Dermis blood vessel endothelial cell (primary cell): ENCODE measurements at regions not wholly inside any gene's neighbourhood (a gene's known extent, or its start where the extent isn't known, plus 50 kb on each side); places are given as distances from the start of the nearest gene placed in this dataset.

ENCODE experiments used
- DNase-seq: peaks from one replicate; pipeline ENCODE4 v3.0.0; 2010

DNA sequence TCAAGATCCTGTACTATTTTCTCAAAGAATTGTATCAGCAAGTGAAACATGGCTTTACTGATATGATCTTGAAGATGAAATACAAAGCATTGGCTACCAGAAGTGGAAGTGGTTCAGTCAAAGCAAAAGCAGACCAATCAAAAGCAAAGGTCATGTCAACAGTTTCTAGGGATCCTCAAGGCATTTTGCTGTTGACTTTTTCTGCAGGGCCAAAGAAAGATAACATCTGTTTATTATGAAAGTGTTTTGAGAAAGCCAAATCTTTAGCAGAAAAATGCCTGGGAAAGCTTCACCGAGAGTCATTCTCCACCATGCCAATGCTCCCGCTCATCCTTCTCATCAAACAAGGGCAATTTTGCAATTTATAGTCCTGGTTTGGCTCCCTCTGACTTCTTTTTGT is 90.3 kb upstream of the ACO1 start:
- DNase-seq, result no peak

DNA sequence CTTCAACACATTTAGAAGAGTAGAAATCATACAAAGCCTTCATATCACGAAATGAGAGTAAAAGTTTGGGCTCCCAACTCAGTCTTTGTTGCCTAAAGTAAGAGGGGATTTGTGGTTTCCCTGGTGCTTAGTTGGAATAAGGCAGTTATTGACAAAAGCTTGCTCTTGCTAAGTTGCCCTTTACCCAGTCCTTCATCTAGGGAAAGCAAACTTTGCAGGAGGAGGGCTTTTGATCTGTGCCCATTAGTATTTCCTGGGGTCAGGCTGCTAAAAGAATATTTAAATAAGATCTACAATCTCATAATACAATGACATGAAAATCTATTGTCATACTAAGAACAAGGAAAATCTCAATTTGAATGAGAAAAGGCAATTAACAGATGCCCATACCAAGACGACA is 84.1 kb upstream of the ACO1 start:
- no peak for DNase-seq

DNA sequence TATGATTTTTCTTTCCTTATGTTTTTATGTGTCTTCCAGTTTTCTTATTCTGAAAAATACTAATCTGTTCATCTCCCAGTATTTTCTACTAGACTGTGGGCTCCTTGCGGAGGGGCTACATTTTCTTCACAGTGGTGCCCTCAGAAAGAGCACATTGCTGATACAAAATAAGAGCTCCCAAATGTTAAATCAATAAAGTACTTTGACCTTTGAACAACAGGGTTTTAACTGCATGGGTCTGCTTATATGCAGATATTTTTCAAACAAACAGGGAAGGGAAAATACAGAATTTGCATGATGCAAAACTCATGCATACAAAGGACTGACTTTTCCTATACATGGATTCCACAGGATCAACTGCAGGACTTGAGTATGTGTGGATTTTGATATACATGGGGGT is 79.9 kb upstream of the ACO1 start:
- DNase-seq, result no peak

DNA sequence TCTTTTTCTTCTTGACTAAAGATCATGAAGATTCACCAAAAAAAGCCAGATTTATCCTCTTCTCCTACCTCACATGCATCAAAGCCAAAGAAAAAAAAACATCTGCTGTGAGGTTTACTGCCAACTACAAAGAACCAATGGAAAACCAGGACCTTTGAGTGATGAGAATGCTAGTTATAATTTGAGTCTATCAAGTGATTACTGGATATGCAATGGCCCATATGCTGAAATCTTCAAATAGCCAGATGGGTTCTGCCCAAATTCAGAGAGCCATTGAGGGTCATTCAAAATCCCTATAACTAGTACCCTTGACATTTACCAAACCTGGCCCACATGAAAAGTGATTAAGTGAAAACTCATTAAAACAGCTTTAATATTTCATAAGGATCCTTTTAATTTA is 78.4 kb upstream of the ACO1 start:
- no peak for DNase-seq

DNA sequence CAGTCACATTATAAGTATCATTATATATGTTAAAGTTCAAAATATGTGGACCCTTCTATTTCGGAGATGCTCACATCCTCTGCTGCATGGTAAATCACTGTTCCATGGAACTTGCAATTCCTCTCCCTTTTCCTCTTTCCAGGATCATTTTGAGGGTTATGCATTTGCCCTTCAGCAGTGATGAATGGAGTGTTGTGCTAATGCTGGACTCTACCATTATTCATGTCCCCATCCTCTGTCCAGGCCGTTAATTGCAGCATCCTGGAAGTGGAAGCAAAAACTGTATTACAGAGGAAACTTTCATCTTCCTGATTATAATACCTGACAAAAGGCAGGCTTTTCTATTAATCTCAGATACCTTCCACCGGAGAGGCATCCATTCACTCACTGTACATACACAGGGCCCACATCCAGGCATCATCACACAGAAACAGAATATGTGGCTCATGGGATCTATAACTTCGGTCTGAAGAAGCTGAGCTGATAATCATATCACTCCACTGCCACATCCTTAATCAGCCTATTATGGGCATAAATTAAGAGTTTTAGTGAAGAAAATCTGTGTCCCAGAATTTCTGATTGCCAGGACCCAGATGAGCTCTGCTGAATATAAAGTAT is 65.0 kb upstream of the ACO1 start:
- no peak for DNase-seq

DNA sequence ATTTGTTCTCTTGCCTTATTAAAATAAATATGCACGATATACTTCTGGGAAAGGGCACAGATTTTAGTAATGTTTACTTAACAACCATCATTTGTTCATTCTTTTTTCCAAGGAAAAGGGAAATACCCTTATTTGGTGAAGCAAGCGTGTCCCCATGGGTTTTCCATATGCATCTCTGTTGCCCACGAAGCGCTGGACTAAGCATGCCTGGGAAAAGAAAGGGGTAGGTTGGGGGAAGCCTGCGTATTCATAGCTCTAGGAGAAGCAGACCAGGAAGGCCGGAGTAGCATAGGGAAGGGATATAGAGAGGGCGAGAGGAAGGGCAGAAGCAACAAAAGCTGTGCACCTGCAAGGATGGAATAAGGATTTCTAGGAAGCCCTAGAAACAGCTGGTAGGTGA is 61.8 kb upstream of the ACO1 start:
- DNase-seq, result no peak

DNA sequence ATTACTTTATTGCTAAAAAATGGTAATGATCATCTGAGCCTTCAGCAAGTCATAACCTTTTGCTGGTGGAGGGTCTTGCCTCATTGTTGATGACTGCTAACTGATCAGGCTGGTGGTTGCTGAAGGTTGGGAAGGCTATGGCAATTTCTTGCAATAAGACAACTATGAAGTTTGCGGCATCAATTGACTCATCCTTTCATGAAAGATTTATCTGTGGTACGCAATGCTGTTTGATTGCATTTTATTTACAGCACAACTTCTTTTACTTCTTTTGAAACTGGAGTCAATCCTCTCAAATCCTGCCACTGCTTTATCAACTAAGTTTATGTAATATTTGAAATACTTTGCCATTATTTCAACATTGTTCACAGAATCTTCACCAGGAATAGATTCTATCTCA is 58.3 kb upstream of the ACO1 start:
- DNase-seq, result no peak

DNA sequence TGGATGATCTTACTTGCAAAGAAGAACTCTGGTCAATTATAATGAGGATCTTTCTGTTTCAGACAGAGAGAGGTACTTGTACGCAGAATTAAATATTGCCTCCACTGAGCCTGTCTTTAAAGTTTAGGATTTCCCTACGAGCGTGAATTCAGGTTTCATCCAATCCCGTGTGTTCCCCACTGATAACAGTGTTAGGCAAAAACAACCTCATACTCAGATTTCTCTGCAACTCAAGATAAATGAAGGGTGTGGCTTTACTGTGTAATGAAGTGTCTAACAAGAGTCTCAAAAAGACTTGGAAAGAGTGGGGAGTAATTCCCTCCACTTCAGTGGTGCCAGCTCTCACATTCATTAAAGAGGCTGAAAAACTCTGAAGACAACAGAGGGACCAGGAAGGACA is 53.2 kb upstream of the ACO1 start:
- DNase-seq, result no peak

DNA sequence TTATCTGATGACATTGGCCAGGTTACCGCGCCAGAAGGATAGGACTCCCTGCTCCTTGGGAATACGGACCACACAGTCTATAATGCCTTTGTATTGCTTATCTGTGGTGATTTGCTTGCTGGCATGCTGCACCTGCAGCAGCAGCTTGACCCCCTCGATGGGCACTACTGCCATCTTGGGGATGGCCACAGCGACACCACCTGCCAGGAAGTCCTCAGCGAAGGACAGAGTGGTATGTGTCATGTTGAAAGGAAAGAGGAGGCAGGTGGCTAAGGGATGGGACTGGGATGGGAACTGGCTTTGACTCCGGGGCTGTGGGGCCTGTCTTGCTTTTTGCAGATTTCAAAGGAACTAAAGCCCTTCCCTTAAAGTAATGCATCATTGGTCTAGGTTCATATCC is 50.3 kb upstream of the ACO1 start:
- no peak for DNase-seq
